GM19023 (cell line): ENCODE measurements at regions not wholly inside any gene's neighbourhood (a gene's known extent, or its start where the extent isn't known, plus 50 kb on each side); places are given as distances from the start of the nearest gene placed in this dataset.
"Not testable (repeated sequence)": the region's sequence is repeated elsewhere in the genome, so short reads cannot be mapped to it uniquely, and the experiment has no call there.

Experiments
- ATAC-seq: cut with Tn5 transposase; IDR thresholded peaks from one replicate; pipeline ENCODE4 v1.9.1; 2021; ENCODE audit warnings: mild to moderate bottlenecking, moderate library complexity; ENCODE audit not compliant: unreplicated experiment

GRCh38 chr4:144799486-144799885 is 153.5 kb downstream of the HHIP start:
- no peak for ATAC-seq

GRCh38 chr4:144801731-144802130 is 155.8 kb downstream of the HHIP start:
- ATAC-seq = no peak

GRCh38 chr4:144808034-144808433 is 162.1 kb downstream of the HHIP start:
- no peak for ATAC-seq

- ATAC-seq = no peak
These were observed 163.2 kb downstream of the HHIP start for GRCh38 chr4:144809056-144809640.

GRCh38 chr4:144816668-144817067 is 170.7 kb downstream of the HHIP start:
- no peak for ATAC-seq

- no peak for ATAC-seq
These were observed 171.1 kb downstream of the HHIP start for GRCh38 chr4:144817081-144817480.

- ATAC-seq = no peak
These were observed 172.2 kb downstream of the HHIP start for GRCh38 chr4:144818136-144818535.

GRCh38 chr4:144819591-144819990 is 173.6 kb downstream of the HHIP start:
- ATAC-seq = no peak

GRCh38 chr4:144820011-144820727 is 174.2 kb downstream of the HHIP start:
- no peak for ATAC-seq

- ATAC-seq = no peak
These were observed 174.8 kb downstream of the HHIP start for GRCh38 chr4:144820728-144821085.

- ATAC-seq = no peak
These were observed 186.0 kb downstream of the HHIP start for GRCh38 chr4:144831971-144832370.

- no peak for ATAC-seq
These were observed 199.5 kb downstream of the HHIP start for GRCh38 chr4:144845411-144845810.

GRCh38 chr4:144851948-144852347 is 206.0 kb downstream of the HHIP start:
- ATAC-seq = no peak

- no peak for ATAC-seq
These were observed 215.5 kb downstream of the HHIP start for GRCh38 chr4:144861471-144861870.

- no peak for ATAC-seq
These were observed 216.3 kb downstream of the HHIP start for GRCh38 chr4:144862210-144862609.

GRCh38 chr4:144864891-144865290 is 218.9 kb downstream of the HHIP start:
- not testable (repeated sequence) for ATAC-seq

- no peak for ATAC-seq
These were observed 222.4 kb downstream of the HHIP start for GRCh38 chr4:144868309-144868708.

GRCh38 chr4:144872508-144873225 is 225.3 kb downstream of the ANAPC10 start:
- ATAC-seq = no peak

GRCh38 chr4:144873226-144873990 is 224.6 kb downstream of the ANAPC10 start:
- ATAC-seq = no peak

GRCh38 chr4:144894573-144894972 is 203.4 kb downstream of the ANAPC10 start:
- ATAC-seq = no peak

GRCh38 chr4:144899393-144899792 is 198.6 kb downstream of the ANAPC10 start:
- no peak for ATAC-seq
